A673 (cell line): ENCODE measurements at regions not wholly inside any gene's neighbourhood (a gene's known extent, or its start where the extent isn't known, plus 50 kb on each side); places are given as distances from the start of the nearest gene placed in this dataset.

Experiments
- BruUV-seq: library from RNA; stranded (reverse); fragments of 400-500 nt; replicated peaks from 2 replicates; lab custom pipeline; 2021; lab: Mats Ljungman, UMichigan
- CTCF ChIA-PET: fragments of 300-600 bp; sonication (Branson Sonifier 250); formaldehyde crosslinking; loops from one replicate; lab custom pipeline; 2022; ENCODE audit warnings: antibody characterized with exemption; lab: Charles Lee
- POLR2A ChIA-PET: fragments of 300-600 bp; sonication (Branson Sonifier 250); formaldehyde crosslinking; loops from one replicate; lab custom pipeline; 2022; ENCODE audit warnings: antibody characterized with exemption; ENCODE audit not compliant: low non-redundant PET; lab: Charles Lee
- DNase-seq: peaks from one replicate; pipeline ENCODE4 v3.0.0-alpha.2; 2015; ENCODE audit warnings: low spot score
- H3K27ac ChIP-seq: fragments of 200-600 bp; sonication (generic); 2 replicates; pipeline ENCODE4 v1.5.1; 2016; ENCODE audit warnings: mixed run types, low read depth, mild to moderate bottlenecking, mixed read lengths, antibody characterized with exemption, low read length; ENCODE audit not compliant: poor library complexity, severe bottlenecking
- H3K27me3 ChIP-seq: fragments of 200-600 bp; sonication (generic); replicated peaks from 2 replicates; pipeline ENCODE4 v1.6.1; 2017; ENCODE audit warnings: mixed run types, low read depth, mild to moderate bottlenecking, mixed read lengths, antibody characterized with exemption, low read length; ENCODE audit not compliant: insufficient read depth, poor library complexity
- H3K36me3 ChIP-seq: fragments of 200-600 bp; sonication (generic); 2 replicates; pipeline ENCODE4 v1.6.1; 2016; ENCODE audit warnings: mixed run types, mild to moderate bottlenecking, mixed read lengths, antibody characterized with exemption, low read length; ENCODE audit not compliant: insufficient read depth, poor library complexity, severe bottlenecking
- H3K4me1 ChIP-seq: fragments of 200-600 bp; sonication (generic); 2 replicates; pipeline ENCODE4 v1.6.1; 2017; ENCODE audit warnings: mixed run types, mild to moderate bottlenecking, mixed read lengths, antibody characterized with exemption, low read length; ENCODE audit not compliant: insufficient read depth, poor library complexity, severe bottlenecking
- H3K4me3 ChIP-seq: fragments of 200-600 bp; sonication (generic); 2 replicates; pipeline ENCODE4 v1.5.1; 2016; ENCODE audit warnings: low read depth, mixed run types, mild to moderate bottlenecking, mixed read lengths, low read length; ENCODE audit not compliant: poor library complexity, severe bottlenecking
- H3K9me3 ChIP-seq: fragments of 200-600 bp; sonication (generic); 2 replicates; pipeline ENCODE4 v1.6.1; 2016; ENCODE audit warnings: mixed run types, low read depth, mild to moderate bottlenecking, mixed read lengths, antibody characterized with exemption, low read length; ENCODE audit not compliant: poor library complexity, severe bottlenecking
- EZH2 ChIP-seq: fragments of 200-600 bp; sonication (generic); IDR thresholded peaks from 2 replicates; pipeline ENCODE4 v1.6.1; 2017; ENCODE audit warnings: borderline replicate concordance, low read depth, mild to moderate bottlenecking, mixed read lengths, antibody characterized with exemption, low read length; ENCODE audit not compliant: poor library complexity, severe bottlenecking
- intact Hi-C: fragments of 100-400 bp; cut with micrococcal nuclease; formaldehyde crosslinking; loops from one replicate; pipeline ENCODE4 v1.10.0; 2022; ENCODE audit not compliant: unreplicated experiment
- TF ChIP-seq, protein P1 (sequence below): fragments of 300-800, 200-600 bp; sonication (generic); conservative IDR thresholded peaks from 2 replicates; pipeline ENCODE4 v1.5.1; 2017; ENCODE audit warnings: low read depth, mild to moderate bottlenecking, antibody characterized with exemption, low read length, moderate library complexity, mixed read lengths

DNA sequence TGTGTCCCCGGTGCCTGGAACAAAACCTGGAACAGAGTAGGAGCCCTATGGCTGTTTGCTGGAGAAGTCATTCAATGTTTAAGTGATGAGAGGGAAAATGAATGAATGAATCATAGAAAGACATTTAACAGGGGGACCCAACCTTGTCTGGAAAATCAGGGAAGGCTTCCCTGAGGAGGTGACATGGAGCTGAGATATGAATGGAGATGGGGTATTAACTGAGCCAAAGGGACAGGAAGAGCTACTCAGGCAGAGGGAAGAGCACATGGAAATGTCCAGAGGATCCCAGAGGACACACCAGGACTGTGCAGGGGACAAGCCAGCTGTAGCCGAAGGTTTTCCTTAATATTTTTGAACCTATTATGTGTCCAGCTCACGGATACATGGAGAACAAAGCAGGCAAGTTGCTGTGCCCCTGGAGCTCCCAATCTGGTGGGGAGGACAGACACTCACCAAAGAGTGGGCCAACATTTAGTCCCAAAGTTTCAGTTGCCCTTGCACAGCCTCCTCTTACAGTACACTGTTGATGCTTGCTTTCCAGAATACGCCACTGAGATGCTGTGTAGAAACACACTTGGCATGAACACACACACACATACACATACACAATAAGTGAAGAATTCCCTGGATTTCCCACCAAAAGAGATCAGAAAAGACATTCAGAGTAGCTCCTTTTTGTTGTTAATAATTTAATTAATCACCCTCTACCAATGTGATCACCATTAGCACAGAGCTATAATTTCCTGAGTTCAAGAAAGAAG lies 77.0 kb upstream of the PTPN1 start:
- intact Hi-C loops: no loop called here
- no TSS peak for BruUV-seq
- Histone ChIP-seq H3K4me1 (peaks cover under 1% of the 10 kb centered on the region), H3K27ac (no peak overlapping the region), H3K9me3 (no peaks in the 10 kb centered on the region), H3K36me3 (no peaks in the 10 kb centered on the region), H3K27me3 (no peaks in the 10 kb centered on the region), H3K4me3 (no peak overlapping the region)
- ChIA-PET CTCF (no interaction called here), POLR2A (no interaction called here)
- TF ChIP-seq, protein P1, sequence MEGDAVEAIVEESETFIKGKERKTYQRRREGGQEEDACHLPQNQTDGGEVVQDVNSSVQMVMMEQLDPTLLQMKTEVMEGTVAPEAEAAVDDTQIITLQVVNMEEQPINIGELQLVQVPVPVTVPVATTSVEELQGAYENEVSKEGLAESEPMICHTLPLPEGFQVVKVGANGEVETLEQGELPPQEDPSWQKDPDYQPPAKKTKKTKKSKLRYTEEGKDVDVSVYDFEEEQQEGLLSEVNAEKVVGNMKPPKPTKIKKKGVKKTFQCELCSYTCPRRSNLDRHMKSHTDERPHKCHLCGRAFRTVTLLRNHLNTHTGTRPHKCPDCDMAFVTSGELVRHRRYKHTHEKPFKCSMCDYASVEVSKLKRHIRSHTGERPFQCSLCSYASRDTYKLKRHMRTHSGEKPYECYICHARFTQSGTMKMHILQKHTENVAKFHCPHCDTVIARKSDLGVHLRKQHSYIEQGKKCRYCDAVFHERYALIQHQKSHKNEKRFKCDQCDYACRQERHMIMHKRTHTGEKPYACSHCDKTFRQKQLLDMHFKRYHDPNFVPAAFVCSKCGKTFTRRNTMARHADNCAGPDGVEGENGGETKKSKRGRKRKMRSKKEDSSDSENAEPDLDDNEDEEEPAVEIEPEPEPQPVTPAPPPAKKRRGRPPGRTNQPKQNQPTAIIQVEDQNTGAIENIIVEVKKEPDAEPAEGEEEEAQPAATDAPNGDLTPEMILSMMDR: no peak
- no peak for TF ChIP-seq EZH2
- no peak for DNase-seq

- Histone ChIP-seq H3K27me3 (no peaks in the 10 kb centered on the region), H3K4me3 (no peak overlapping the region), H3K9me3 (no peaks in the 10 kb centered on the region), H3K27ac (no peak overlapping the region), H3K4me1 (no peaks in the 10 kb centered on the region), H3K36me3 (no peaks in the 10 kb centered on the region)
- ChIA-PET CTCF (no interaction called here), POLR2A (no interaction called here)
- BruUV-seq: no TSS peak
- TF ChIP-seq EZH2: no peak
- TF ChIP-seq, protein P1: no peak
- no peak for DNase-seq
- intact Hi-C loops: no loop called here
Measured at GRCh38 chr20:50434321-50434652, 75.9 kb upstream of the PTPN1 start.

GRCh38 chr20:50434653-50435396 lies 75.4 kb upstream of the PTPN1 start:
- BruUV-seq: no TSS peak
- Histone ChIP-seq H3K4me1 (no peaks in the 10 kb centered on the region), H3K36me3 (no peaks in the 10 kb centered on the region), H3K27ac (no peak overlapping the region), H3K27me3 (no peaks in the 10 kb centered on the region), H3K4me3 (no peak overlapping the region), H3K9me3 (no peaks in the 10 kb centered on the region)
- ChIA-PET POLR2A (interaction anchor here (0.5 kb wide), 1 partner anchor 132 kb away, joined by 10 read pairs; no protein-coding TSS in a partner anchor), CTCF (no interaction called here)
- TF ChIP-seq, protein P1: no peak
- TF ChIP-seq EZH2: no peak
- intact Hi-C loops: no loop called here
- no peak for DNase-seq
